Liver (tissue), 8 donors: ENCODE measurements at regions not wholly inside any gene's neighbourhood (a gene's known extent, or its start where the extent isn't known, plus 50 kb on each side); places are given as distances from the start of the nearest gene placed in this dataset.

ENCODE experiments used
- DNase-seq: peaks from one replicate; pipeline ENCODE4 v3.0.0-alpha.2; 2017; ENCODE audit warnings: low spot score
- H3K27ac ChIP-seq, 2 donors: one replicate each; pipeline ENCODE4 v1.7.0; 2013; ENCODE audit warnings: inconsistent platforms in 2 of 2, low read length in 2 of 2, control low read depth in 1 of 2, low read depth in 1 of 2, mild to moderate bottlenecking in 1 of 2
- H3K27me3 ChIP-seq, 4 donors: one replicate each; pipeline versions ENCODE4 v1.6.1 to v1.7.0; 2013; ENCODE audit warnings: low read length in 3 of 4, inconsistent platforms in 1 of 4, mild to moderate bottlenecking in 1 of 4, moderate library complexity in 1 of 4; ENCODE audit not compliant: control insufficient read depth in 4 of 4, insufficient read depth in 4 of 4
- H3K36me3 ChIP-seq, 4 donors: one replicate each; pipeline versions ENCODE4 v1.6.1 to v1.7.0; 2013; ENCODE audit warnings: low read length in 3 of 4, mild to moderate bottlenecking in 3 of 4, low read depth in 1 of 4, moderate library complexity in 1 of 4; ENCODE audit not compliant: control insufficient read depth in 4 of 4, insufficient read depth in 3 of 4
- H3K4me1 ChIP-seq, 4 donors: one replicate each; pipeline versions ENCODE4 v1.6.1 to v1.7.0; 2013; ENCODE audit warnings: low read length in 3 of 4, mild to moderate bottlenecking in 3 of 4, moderate library complexity in 1 of 4; ENCODE audit not compliant: control insufficient read depth in 4 of 4, insufficient read depth in 4 of 4
- H3K4me3 ChIP-seq, 3 donors: one replicate each; pipeline versions ENCODE4 v1.6.1 to v1.7.0; 2013; ENCODE audit warnings: low read length in 3 of 3, control low read depth in 1 of 3, low read depth in 1 of 3, mild to moderate bottlenecking in 1 of 3
- H3K9ac ChIP-seq, 2 donors: one replicate each; pipeline ENCODE4 v1.7.0; 2013; ENCODE audit warnings: low read length in 2 of 2, mild to moderate bottlenecking in 2 of 2, moderate library complexity in 2 of 2, control low read depth in 1 of 2, low read depth in 1 of 2
- H3K9me3 ChIP-seq, 4 donors: one replicate each; pipeline versions ENCODE4 v1.6.1 to v1.7.0; 2013; ENCODE audit warnings: low read length in 3 of 4; ENCODE audit not compliant: control insufficient read depth in 4 of 4
- ATF3 ChIP-seq: IDR thresholded peaks from 2 replicates; pipeline ENCODE4 v1.6.1; 2016; ENCODE audit warnings: antibody characterized with exemption
- CTCF ChIP-seq: fragments of 150-350 bp; IDR thresholded peaks from 2 replicates; pipeline ENCODE4 v1.5.1; 2017; ENCODE audit warnings: improper control_type of control experiment, low read depth, low read length; ENCODE audit not compliant: missing input control
- EGR1 ChIP-seq, 2 donors: IDR thresholded peaks; 2 replicates each; pipeline ENCODE4 v1.6.1; 2016 to 2018; ENCODE audit warnings: antibody characterized with exemption in 2 of 2, low read depth in 2 of 2
- FOXA1 ChIP-seq: IDR thresholded peaks from 2 replicates; pipeline ENCODE4 v1.6.1; 2016; ENCODE audit warnings: antibody characterized with exemption
- FOXA2 ChIP-seq: IDR thresholded peaks from 2 replicates; pipeline ENCODE4 v1.6.1; 2016; ENCODE audit warnings: antibody characterized with exemption
- GABPA ChIP-seq, 2 donors: IDR thresholded peaks in 1 of 2; conservative IDR thresholded peaks in 1 of 2; 2 replicates each; pipeline ENCODE4 v1.6.1; 2016; ENCODE audit warnings: antibody characterized with exemption in 2 of 2, mild to moderate bottlenecking in 1 of 2, moderate library complexity in 1 of 2
- HNF4A ChIP-seq, 2 donors: conservative IDR thresholded peaks; 2 replicates each; pipeline ENCODE4 v1.6.1; 2016; ENCODE audit warnings: antibody characterized with exemption in 2 of 2, mild to moderate bottlenecking in 2 of 2
- HNF4G ChIP-seq: IDR thresholded peaks from 2 replicates; pipeline ENCODE4 v1.6.1; 2016; ENCODE audit warnings: antibody characterized with exemption
- JUND ChIP-seq, 2 donors: IDR thresholded peaks; 2 replicates each; pipeline ENCODE4 v1.6.1; 2016; ENCODE audit warnings: antibody characterized with exemption in 2 of 2
- MAX ChIP-seq: IDR thresholded peaks from 2 replicates; pipeline ENCODE4 v1.6.1; 2016; ENCODE audit warnings: antibody characterized with exemption
- NR2F2 ChIP-seq: IDR thresholded peaks from 2 replicates; pipeline ENCODE4 v1.6.1; 2016; ENCODE audit warnings: antibody characterized with exemption
- RAD21 ChIP-seq, 2 donors: IDR thresholded peaks; 2 replicates each; pipeline ENCODE4 v1.6.1; 2016; ENCODE audit warnings: antibody characterized with exemption in 2 of 2, mild to moderate bottlenecking in 2 of 2
- REST ChIP-seq: IDR thresholded peaks from 2 replicates; pipeline ENCODE4 v1.6.1; 2016; ENCODE audit warnings: antibody characterized with exemption, mild to moderate bottlenecking
- RXRA ChIP-seq, 2 donors: IDR thresholded peaks; 2 replicates each; pipeline ENCODE4 v1.6.1; 2017 to 2018; ENCODE audit warnings: antibody characterized with exemption in 2 of 2, mild to moderate bottlenecking in 1 of 2
- SP1 ChIP-seq: IDR thresholded peaks from 2 replicates; pipeline ENCODE4 v1.6.1; 2018; ENCODE audit warnings: antibody characterized with exemption, mild to moderate bottlenecking
- TAF1 ChIP-seq: conservative IDR thresholded peaks from 2 replicates; pipeline ENCODE4 v1.6.1; 2016; ENCODE audit warnings: antibody characterized with exemption, mild to moderate bottlenecking
- YY1 ChIP-seq: IDR thresholded peaks from 2 replicates; pipeline ENCODE4 v1.6.1; 2016; ENCODE audit warnings: antibody characterized with exemption, mild to moderate bottlenecking
- ZBTB33 ChIP-seq: IDR thresholded peaks from 2 replicates; pipeline ENCODE4 v1.6.1; 2016; ENCODE audit warnings: antibody characterized with exemption
- WGBS: extraction: QIAGEN DNeasy Blood & Tissue Kit; methylation state at CpG from one replicate; pipeline ENCODE4 v1.1.7; 2013; 5-methylcytosine and 5-hydroxymethylcytosine counted together
- donor health status: healthy.
- donor health status: healthy.
- donor health status: healthy.
- donor health status: healthy.
- donor health status: healthy.

- H3K4me3 ChIP-seq, result no peak overlapping the region
- H3K27me3 ChIP-seq, result no peaks in the 10 kb centered on the region
- H3K4me1 ChIP-seq, result no peaks in the 10 kb centered on the region
- no peaks in the 10 kb centered on the region for H3K9me3 ChIP-seq
- WGBS, result 87% methylated on average over 1 of the region's 1 CpG
- H3K36me3 ChIP-seq, result no peaks in the 10 kb centered on the region
- no peak for DNase-seq
- H3K27ac ChIP-seq, result no peak overlapping the region
- H3K9ac ChIP-seq, result no peak overlapping the region
- TF ChIP-seq JUND (IDR thresholded peaks at IDR 0.05) (no peak), SP1 (no peak), HNF4G (no peak), TAF1 (no peak), REST (no peak), FOXA1 (no peak), HNF4A (conservative IDR thresholded peaks at IDR 0.05) (no peak), GABPA (IDR thresholded peaks at IDR 0.05 in 1 of 2, conservative IDR thresholded peaks at IDR 0.05 in 1 of 2) (no peak), ATF3 (no peak), NR2F2 (no peak), EGR1 (IDR thresholded peaks at IDR 0.05; ENCODE audit: low read depth in 2 of 2) (no peak), RAD21 (IDR thresholded peaks at IDR 0.05) (no peak)
These were observed 425.3 kb upstream of the ANKRD30A start for GRCh38 chr10:36700123-36700522.

- H3K27ac ChIP-seq, result no peak overlapping the region
- H3K4me1 ChIP-seq, result no peaks in the 10 kb centered on the region
- TF ChIP-seq ZBTB33, result no peak
- no peak for TF ChIP-seq MAX
- no peak for TF ChIP-seq HNF4A (conservative IDR thresholded peaks at IDR 0.05)
- no peak for TF ChIP-seq RXRA (IDR thresholded peaks at IDR 0.05)
- TF ChIP-seq SP1, result no peak
- TF ChIP-seq REST, result no peak
- no peak for TF ChIP-seq JUND (IDR thresholded peaks at IDR 0.05)
- no peak for TF ChIP-seq NR2F2
- TF ChIP-seq FOXA1, result no peak
- TF ChIP-seq EGR1 (IDR thresholded peaks at IDR 0.05; ENCODE audit: low read depth in 2 of 2), result no peak
- no peak for TF ChIP-seq CTCF
- no peak for TF ChIP-seq GABPA (IDR thresholded peaks at IDR 0.05 in 1 of 2, conservative IDR thresholded peaks at IDR 0.05 in 1 of 2)
- TF ChIP-seq FOXA2, result no peak
- TF ChIP-seq TAF1, result no peak
- no peak for TF ChIP-seq YY1
- TF ChIP-seq RAD21 (IDR thresholded peaks at IDR 0.05), result no peak
- TF ChIP-seq ATF3, result no peak
- TF ChIP-seq HNF4G, result no peak
- no peak overlapping the region for H3K4me3 ChIP-seq
- 85% methylated on average over 10 of the region's 10 CpGs for WGBS
- no peaks in the 10 kb centered on the region for H3K9me3 ChIP-seq
- H3K9ac ChIP-seq, result no peak overlapping the region
- no peak for DNase-seq
- no peaks in the 10 kb centered on the region for H3K27me3 ChIP-seq
- H3K36me3 ChIP-seq, result no peaks in the 10 kb centered on the region
These were observed 432.6 kb upstream of the ANKRD30A start for GRCh38 chr10:36692759-36693158.
